Ascending aorta (tissue), 2 donors: ENCODE measurements at regions not wholly inside any gene's neighbourhood (a gene's known extent, or its start where the extent isn't known, plus 50 kb on each side); places are given as distances from the start of the nearest gene placed in this dataset.

ENCODE experiments used
- DNase-seq, 2 donors: peaks; one replicate each; pipeline ENCODE4 v3.0.0-alpha.2; 2019; ENCODE audit warnings: low spot score in 2 of 2
- H3K27ac ChIP-seq, 2 donors: fragments of 200-600 bp; sonication (generic); one replicate each; pipeline ENCODE4 v1.5.1; 2016 to 2017; ENCODE audit warnings: mild to moderate bottlenecking in 1 of 2
- H3K27me3 ChIP-seq: fragments of 200-600 bp; sonication (generic); one replicate; pipeline ENCODE4 v1.5.1; 2017
- H3K36me3 ChIP-seq, 2 donors: fragments of 200-600 bp; sonication (generic); one replicate each; pipeline ENCODE4 v1.5.1; 2016
- H3K4me1 ChIP-seq, 2 donors: fragments of 200-600 bp; sonication (generic); one replicate each; pipeline ENCODE4 v1.5.1; 2016 to 2017; ENCODE audit warnings: mild to moderate bottlenecking in 1 of 2
- H3K4me3 ChIP-seq, 2 donors: fragments of 200-600 bp; sonication (generic); one replicate each; pipeline ENCODE4 v1.5.1; 2016 to 2017; ENCODE audit warnings: mild to moderate bottlenecking in 1 of 2
- H3K9me3 ChIP-seq, 2 donors: fragments of 200-600 bp; sonication (generic); one replicate each; pipeline ENCODE4 v1.5.1; 2016
- CTCF ChIP-seq, 3 experiments: fragments of 200-600 bp in 2 of 3; fragments of 450-650 bp in 1 of 3; sonication (generic) in 2 of 3; IDR thresholded peaks; one replicate each; pipeline ENCODE4 v1.5.1; 2016 to 2019; ENCODE audit warnings: antibody characterized with exemption in 3 of 3, mild to moderate bottlenecking in 1 of 3, moderate library complexity in 1 of 3
- intact Hi-C: fragments of 100-400 bp; cut with DNase I; formaldehyde crosslinking; loops from one replicate; pipeline ENCODE4 v1.15.1; 2023

- intact Hi-C loops: no loop called here
- Histone ChIP-seq H3K27ac (no peak overlapping the region), H3K9me3 (no peaks in the 10 kb centered on the region), H3K27me3 (no peaks in the 10 kb centered on the region), H3K36me3 (no peaks in the 10 kb centered on the region), H3K4me3 (no peak overlapping the region), H3K4me1 (no peaks in the 10 kb centered on the region)
- no peak for DNase-seq
- TF ChIP-seq CTCF (IDR thresholded peaks at IDR 0.05): no peak
Observed at GRCh38 chr2:47644351-47644750, 73.6 kb upstream of the KCNK12 start.

GRCh38 chr2:47641366-47641765 lies 70.6 kb upstream of the KCNK12 start:
- no peak for DNase-seq
- no peaks in the 10 kb centered on the region for H3K9me3 ChIP-seq
- no peaks in the 10 kb centered on the region for H3K36me3 ChIP-seq
- no peaks in the 10 kb centered on the region for H3K4me1 ChIP-seq
- intact Hi-C loops: no loop called here
- TF ChIP-seq CTCF (IDR thresholded peaks at IDR 0.05): no peak
- H3K27me3 ChIP-seq: no peaks in the 10 kb centered on the region
- H3K4me3 ChIP-seq: no peak overlapping the region
- H3K27ac ChIP-seq: no peak overlapping the region

- no peak for TF ChIP-seq CTCF (IDR thresholded peaks at IDR 0.05)
- H3K36me3 ChIP-seq: no peaks in the 10 kb centered on the region
Observed at GRCh38 chr2:47640356-47640755, 69.6 kb upstream of the KCNK12 start.

GRCh38 chr2:47639467-47639866 lies 68.7 kb upstream of the KCNK12 start:
- no peak for DNase-seq
- TF ChIP-seq CTCF (IDR thresholded peaks at IDR 0.05): no peak
- no peaks in the 10 kb centered on the region for H3K4me1 ChIP-seq
- no peaks in the 10 kb centered on the region for H3K27me3 ChIP-seq
- no peaks in the 10 kb centered on the region for H3K9me3 ChIP-seq
- no peak overlapping the region for H3K4me3 ChIP-seq
- intact Hi-C loops: no loop called here
- H3K27ac ChIP-seq: no peak overlapping the region
- no peaks in the 10 kb centered on the region for H3K36me3 ChIP-seq

More at GRCh38 chr2:47640356-47640755, 69.6 kb upstream of the KCNK12 start:
- DNase-seq: no peak
- H3K27me3 ChIP-seq: no peaks in the 10 kb centered on the region
- no peaks in the 10 kb centered on the region for H3K4me1 ChIP-seq
- no peaks in the 10 kb centered on the region for H3K9me3 ChIP-seq
- intact Hi-C loops: no loop called here
- H3K27ac ChIP-seq: no peak overlapping the region
- no peak overlapping the region for H3K4me3 ChIP-seq

GRCh38 chr2:47638430-47638829 lies 67.6 kb upstream of the KCNK12 start:
- Histone ChIP-seq H3K27ac (no peak overlapping the region), H3K9me3 (no peaks in the 10 kb centered on the region), H3K4me1 (no peaks in the 10 kb centered on the region), H3K4me3 (no peak overlapping the region), H3K27me3 (no peaks in the 10 kb centered on the region), H3K36me3 (no peaks in the 10 kb centered on the region)
- intact Hi-C loops: no loop called here
- no peak for DNase-seq
- TF ChIP-seq CTCF (IDR thresholded peaks at IDR 0.05): no peak

- no peak for DNase-seq
- intact Hi-C loops: no loop called here
- no peak overlapping the region for H3K27ac ChIP-seq
Observed at GRCh38 chr2:47636596-47637264, 65.9 kb upstream of the KCNK12 start.

More at GRCh38 chr2:47636596-47637264, 65.9 kb upstream of the KCNK12 start:
- peaks cover 2% of the 10 kb centered on the region in 2 donors for H3K4me1 ChIP-seq
- no peak overlapping the region for H3K4me3 ChIP-seq
- no peaks in the 10 kb centered on the region for H3K27me3 ChIP-seq
- no peak for TF ChIP-seq CTCF (IDR thresholded peaks at IDR 0.05)
- H3K36me3 ChIP-seq: no peaks in the 10 kb centered on the region
- no peaks in the 10 kb centered on the region for H3K9me3 ChIP-seq
